Activated CD4-positive, alpha-beta T cell treated with anti-CD3 and anti-CD28 coated beads, Interleukin-2, amount 50 U/mL, for 1 hour (primary cell): ENCODE measurements at regions not wholly inside any gene's neighbourhood (a gene's known extent, or its start where the extent isn't known, plus 50 kb on each side); places are given as distances from the start of the nearest gene placed in this dataset.

ENCODE experiments used
- DNase-seq: peaks from one replicate; pipeline ENCODE4 v3.0.0-alpha.2; 2020

DNA sequence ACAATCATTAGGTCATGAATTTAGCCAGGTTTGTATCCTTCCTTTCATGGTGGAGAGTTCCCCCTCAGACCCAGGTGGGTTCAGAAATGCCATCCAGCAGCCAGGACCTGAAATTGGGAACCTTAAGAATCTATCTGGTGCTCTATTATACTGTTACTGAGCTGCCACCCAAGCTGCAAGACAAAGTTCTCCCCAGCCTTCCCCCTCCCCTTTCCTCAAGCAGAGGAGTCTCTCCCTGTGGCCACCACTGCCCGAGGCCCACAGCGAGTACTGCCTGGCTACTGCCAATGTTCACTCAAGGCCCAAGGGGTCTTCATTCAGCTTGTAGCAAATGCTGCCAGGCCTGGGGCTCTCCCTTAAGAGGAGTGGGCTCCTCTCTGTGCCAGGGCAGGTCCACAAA lies 133.8 kb downstream of the TMEM38B start:
- DNase-seq, result no peak

DNA sequence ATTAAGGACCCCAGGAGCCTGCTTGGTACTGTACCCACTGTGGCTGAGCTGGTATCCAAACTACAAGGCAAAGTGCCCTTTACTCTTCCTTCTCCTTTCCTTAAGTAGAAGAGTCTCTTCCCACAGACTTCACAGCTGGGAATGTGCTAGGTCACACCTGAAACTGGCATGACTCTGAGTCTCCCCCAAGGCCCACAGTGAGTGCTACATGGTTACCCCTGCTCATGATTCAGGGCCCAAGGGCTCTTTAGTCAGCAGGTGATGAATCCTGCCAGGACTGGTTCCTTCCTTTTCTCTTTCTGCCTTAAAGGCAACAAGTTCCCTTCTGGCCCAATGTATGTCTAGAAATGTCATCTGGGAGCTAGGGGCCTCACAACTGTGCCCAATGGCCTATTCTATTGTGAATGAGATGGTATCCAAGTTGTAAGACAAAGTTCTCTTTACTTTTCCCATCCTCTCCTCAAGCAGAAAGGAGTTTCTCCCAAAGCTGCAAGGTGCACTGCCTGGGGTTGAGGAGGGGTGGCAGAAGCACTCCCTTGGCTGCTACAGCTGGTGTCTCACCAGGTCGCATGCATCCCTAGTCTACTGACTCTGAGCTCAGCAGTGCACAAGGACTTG lies 134.4 kb downstream of the TMEM38B start:
- no peak for DNase-seq

DNA sequence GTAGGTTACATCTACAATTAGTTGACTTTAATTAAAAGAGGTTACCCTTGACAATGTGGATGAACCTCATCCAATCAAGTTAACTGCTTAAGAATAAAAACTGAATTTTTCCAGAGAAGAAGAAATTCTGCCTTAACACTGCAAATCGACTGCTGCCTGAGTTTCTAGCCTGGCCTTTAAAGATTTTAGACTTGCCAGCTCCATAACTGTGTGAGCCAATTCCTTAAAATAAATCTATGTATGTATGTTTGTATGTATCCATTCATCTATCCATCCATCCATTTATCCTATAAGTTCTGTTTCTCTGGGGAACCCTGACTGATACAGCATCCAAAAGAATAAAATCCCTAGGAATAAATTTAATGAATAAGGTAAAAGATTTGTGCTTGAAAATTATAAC lies 136.1 kb downstream of the TMEM38B start:
- no peak for DNase-seq

DNA sequence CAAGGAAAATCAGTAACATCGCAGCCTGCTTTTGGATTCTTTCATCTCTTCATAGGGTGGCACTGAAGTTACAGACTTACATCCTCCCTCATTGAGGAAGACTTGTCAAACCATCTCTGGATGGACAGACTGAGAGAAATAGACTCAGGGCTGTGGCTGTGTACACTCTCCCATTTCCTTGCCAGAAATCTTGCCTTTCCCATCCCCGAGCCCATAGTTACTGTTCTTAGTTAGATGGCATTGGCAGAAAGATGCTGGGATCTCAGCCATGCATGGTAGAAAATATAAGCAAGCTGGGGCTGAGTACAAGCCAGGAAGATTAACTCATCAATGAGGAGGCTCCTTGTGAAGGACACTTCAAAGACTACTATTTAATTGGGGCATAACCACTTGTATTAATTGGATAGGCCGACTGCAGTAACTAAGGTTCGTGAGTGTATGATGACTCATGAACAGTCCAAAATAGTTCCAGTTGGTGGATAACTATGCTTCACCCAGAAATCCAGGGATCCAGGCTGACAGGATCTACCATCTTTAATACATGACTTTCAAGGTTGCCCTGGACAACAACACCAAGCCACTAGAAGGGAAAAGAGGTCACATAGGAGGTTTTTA lies 137.9 kb downstream of the TMEM38B start:
- DNase-seq, result no peak

DNA sequence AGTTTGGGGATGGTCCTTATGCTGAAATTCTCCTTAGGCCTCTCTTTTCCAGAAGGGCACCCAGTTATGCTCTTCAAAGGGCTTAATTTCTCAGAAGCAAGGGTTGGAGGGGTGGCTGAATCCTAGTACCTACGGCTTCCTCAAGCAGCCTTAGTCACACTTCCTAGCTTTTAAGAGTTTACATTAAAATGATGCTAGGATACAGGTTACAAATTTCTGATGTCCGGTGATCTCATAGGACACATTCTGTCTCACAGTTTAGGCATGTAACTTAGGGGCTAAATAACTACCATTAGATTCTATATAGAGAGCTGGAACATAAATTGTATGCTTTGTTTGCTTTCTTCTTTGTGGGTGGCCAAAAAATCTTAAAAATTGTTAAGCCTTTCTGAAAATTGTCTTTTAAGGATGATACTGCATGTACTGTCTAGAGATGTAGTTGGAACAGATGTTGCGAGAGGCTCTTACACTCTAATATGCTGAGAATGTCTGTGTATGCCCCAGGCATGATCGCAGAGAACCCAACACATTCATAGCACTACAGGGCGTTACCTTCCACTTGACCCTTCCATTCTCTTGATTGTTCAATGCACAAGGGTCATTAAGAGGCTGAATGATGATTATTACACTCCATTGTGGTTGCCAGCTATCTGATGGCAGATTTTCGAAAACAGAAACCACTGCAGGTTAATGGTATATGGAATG lies 139.1 kb downstream of the TMEM38B start:
- DNase-seq, result no peak

DNA sequence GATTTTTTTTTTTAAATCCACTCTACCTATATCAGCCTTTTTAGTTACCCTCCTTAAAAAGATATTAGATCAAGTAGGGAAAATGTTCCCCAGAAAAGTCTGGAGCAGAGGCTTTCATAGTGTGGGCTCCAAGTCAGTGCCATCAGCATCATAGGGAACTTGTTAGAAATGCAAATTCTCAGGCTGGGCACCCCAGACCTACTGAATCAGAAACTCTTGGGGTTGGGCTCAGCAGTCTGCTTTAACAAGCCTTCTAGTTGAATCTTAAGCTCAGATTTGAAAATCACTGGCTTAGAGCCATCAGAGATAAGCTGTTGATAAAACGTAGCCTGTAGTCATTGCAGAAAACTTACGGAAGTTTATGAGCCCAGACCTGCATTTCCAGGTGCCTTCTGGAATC lies 140.1 kb downstream of the TMEM38B start:
- DNase-seq, result no peak

DNA sequence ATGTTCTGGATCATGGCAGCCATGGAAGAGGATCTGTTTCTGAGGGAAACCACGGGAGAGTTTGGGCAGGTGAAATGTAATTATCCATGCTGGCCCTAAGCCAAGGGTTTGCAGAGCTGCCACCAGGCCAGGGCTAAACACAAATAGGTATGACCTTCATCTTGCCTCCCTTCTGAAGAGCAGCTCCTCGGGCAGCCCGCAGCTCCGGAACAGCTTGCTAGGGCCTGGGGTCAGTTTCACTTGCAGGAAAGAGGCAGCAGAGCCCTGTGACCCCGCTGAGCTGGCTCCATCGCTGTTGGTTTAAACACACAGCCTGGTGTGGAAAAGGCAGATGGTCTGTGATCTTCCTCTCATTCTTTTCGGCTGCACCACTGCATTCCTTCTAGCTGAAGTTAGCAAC lies 141.4 kb downstream of the TMEM38B start:
- no peak for DNase-seq

DNA sequence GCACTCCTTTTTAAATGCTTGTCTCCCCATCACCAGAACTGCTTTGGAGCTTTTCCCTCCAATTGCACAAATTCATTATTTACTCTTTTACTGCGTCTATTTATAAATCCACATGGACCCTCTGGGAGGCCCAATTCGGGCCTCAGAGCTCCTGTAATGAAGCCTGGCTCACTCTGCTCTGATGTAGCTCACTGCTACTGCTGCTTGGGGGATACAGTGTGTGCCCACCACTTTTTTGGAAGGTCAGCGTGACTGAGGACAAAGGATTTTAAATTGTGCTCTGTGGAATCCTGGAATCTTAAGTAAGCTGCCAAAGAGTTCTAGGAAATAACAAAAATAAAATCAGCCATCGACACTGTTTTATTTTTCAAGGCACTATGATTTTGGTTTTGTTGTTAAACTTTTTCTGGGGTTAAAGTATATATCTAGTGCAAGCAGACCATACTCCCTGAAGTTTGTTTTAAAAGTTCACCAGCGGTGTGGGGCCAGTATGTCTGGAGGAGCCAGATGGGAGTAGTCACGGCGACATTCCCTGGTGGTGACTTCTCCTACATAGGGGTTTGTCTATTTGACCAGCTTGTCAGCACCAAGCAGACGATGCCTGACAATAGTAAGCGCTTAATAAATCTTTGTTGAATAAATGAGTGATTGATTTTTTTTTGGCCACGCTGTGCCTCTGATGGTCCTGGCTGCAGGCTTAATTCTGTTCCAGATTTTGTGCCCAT lies 142.8 kb downstream of the TMEM38B start:
- DNase-seq, result no peak

DNA sequence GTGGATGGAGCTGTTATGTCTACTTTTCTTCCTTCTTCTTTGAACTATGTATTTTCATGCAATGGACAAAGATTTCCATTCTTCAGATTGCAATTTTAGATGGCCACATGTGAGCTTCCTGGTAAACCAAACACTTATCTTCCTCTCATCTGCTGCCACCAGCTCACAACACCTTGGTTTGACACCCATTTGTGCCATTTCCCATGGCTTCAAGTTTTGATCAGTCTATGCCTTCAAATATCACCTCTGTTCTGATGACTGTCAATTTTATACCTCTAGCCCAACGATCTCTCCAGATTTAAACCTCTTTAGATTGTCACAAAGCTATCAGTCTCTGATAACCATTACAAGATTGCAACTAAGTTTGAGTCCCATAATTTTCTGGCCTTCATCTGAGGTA lies 147.2 kb downstream of the TMEM38B start:
- no peak for DNase-seq

DNA sequence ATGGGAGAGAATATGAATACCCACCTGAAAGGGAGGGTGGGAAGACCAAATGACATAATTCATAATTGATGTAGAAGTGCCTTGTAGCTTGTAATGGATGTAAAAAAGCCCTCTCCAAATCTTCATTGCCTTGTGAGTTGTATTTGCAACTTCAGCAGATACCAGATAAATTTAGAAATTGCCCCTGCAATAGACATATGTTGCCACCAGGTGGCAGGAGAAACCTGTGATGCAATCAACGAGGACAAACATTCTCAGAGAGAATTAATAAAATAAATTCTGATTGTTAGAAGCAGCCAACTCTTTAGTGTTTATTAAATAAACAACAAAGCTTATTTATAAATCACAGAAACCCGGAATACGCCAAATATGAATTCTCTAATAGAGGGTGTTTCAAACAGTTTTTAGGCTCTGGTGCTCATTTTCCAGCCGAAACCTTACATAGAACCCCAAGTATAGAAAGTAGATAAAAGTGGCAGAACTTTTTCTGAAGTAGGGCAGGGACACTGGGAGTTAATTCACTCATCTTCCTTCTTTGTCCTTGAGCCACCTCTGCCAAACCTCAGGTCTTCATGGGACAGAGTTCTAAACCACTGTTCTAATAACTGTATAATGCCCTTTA lies 147.8 kb downstream of the TMEM38B start:
- DNase-seq, result no peak

DNA sequence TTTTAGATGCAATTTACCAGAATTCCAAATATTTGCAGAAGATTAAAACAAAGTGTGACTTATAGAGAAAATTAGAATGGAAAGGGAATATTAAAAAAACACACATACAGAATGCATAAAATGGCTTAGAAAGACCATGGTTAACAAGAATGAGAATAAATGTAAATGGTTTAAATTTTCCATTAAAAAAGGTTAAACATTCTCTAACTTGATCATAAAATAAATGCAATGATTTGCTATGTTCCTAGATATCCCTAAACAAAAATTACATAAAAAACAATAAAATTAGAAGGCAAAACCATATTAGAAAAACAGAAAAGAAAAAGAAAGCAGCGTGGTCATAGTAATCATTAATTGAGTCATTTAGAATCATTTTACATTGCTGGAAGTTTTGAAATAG lies 152.5 kb downstream of the TMEM38B start:
- no peak for DNase-seq

DNA sequence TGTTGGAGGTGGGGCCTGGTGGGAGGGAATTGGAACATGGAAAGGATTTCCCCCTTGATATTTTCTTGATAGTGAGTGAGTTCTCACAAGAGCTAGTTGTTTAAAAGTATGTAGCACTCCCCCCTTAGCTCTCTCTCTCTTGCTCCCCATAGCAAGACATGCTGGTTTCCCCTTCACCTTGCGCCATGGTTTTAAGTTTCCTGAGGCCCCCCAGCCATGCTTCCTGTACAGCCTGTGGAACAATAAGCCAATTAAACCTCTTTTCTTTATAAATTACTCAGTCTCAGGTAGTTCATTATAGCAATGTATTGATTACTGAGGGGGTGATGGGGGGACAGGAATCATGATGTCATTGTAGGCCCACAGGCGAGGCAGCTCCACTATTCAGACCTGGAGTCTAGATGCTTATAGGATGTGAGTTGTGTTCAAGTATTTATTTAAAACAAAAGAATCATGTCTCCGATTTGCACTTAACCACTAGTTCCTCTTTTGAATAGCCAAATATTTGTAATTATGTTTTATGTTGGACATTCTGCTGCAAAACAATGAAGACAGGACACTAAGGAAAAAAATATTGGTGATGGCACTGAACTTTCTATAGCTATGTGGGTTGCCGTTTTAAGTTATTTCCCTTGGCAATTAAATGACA lies 156.6 kb downstream of the TMEM38B start:
- DNase-seq, result no peak

DNA sequence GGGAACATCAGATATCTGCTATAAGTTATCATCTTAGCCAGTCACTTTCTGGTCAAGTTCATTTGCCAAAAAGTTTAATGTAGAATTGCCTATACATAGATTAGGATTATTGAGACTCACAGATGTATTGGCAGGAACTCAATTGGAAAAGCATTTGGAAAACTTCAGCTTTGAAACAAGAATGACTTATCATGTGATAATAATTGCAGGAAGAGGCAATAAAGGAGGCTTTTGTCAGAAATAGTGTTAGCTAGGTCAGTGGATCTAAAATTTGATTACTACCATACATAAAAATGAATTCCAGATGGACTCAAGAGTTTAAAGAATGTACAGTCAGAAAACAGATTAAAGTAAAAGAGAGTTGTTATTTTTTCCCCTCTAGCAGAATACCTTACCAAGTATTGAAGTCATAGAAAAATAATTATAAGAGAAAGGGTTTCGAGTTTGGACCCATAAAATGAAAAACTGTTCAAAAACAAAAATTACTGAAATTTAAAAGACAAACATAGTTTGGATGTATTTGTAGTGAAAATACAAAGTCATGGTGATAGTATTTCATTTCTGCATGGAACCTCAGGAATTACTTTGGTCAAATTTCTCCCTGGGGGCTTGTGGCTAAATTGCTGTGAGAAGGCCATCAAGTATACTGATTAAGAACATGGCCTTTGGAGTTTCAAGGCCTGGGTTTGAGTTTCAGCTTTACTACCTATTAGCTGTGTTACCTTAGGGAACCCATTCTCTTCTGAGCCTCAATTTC lies 159.9 kb downstream of the TMEM38B start:
- DNase-seq, result no peak

DNA sequence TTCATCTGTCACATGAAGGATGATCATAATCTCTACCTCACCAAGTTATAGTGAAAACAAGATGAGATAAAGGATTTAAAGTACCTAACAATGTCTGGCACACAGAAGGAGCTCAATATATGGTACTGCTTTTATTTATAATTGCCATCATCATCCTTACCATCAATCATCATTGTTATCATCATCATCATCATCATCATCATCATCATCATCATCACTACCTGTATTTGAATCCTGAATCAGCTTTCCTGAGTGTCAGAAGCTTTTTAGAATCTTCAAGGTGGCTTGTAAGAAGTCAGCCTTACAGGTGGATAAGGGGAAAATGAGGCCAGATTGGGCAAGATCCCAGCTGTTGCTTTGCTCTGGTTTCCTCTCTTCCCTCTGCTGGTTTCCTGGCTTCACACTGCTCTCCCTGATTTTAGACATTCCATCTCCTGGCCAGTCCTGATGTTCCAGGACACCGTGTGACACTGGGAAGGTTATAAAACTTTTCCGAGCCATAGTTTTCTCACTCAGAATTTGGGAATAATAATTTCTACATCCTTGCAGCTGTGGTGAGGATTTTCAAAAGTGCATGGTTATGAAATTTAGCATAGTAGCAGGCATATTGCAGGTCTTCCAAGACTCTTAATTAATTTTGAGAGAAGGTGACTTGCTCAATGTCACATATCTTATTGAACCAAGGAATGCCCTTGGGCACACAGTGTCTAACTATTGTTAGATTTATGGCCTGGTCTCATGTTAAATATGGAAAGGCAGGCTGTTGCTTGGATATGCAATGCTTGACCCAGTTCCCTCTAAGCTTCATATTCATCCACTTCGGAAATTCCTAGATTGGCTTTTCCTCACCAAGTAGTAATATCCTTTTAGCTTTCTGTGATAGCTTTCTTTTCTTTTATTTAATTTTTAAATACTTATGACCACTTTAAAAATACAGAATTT lies 160.7 kb downstream of the TMEM38B start:
- no peak for DNase-seq

DNA sequence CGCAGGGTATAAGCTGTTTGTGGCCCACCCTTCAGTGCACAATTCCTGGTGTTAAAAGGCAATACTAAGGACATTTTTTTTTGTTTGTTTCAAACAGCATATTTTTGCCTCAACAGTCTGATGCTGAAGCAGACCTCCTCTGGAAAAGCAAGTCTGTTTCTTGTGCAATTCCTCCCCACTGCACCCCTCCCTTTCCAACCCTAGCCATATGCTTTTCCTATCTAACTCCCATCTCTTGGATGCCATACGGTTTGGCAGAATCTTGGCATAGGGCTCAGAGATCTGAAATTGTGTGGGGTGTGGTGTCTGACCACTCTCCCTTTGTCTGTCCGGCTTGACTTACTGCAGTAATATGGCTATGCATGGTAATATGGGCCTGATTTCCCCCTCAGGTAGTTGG lies 161.6 kb downstream of the TMEM38B start:
- DNase-seq, result no peak

DNA sequence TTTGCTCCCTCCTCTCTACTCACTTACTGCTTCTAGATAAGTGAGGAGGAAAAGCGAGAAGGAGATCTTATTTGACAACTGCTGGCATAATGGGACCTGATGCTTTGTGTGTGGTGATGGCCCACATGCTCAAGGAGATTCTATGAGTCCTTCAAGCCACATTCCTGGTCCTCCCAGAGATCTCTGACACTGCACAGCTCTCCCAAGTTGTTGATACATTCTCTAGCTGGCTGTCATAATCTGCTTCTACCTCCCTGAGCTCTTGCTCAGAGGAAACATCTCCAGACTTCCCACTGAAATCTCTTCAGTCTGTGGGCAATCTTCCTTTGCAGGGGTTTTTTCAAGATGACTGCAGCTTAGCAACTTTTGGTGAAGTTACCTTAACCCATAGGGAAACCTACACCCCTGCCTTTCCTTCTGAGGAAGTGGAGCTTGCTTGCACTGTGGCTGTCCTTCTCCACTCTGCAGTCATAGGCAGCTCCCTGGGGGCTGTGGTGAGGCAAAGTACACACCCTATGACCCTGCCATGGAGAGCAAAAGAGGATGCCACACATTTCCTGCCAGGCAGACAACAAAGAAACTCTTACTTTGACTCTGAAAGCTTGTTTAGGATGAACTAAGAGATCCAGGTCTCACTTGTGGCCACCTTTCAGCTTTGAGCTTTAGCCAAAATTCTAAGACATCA lies 163.8 kb downstream of the TMEM38B start:
- no peak for DNase-seq

DNA sequence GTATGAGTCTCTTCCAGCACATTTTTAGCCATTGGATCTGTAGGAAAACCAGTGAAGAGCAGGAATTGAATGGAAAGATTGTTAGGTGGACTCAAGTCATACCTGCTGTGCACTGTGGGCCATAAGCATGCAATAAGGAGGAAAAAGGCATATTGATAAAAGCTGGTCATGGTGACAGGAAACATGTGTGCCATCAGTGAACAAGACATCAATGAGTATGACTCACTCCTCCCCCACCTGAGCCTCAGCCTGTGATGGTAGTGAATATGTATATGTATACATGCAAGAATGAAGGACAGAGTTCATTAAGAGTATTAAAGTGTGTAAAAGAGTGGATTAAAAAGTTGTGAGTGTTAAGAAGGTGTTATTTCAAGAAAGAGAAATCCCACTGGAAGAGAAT lies 164.5 kb downstream of the TMEM38B start:
- no peak for DNase-seq

DNA sequence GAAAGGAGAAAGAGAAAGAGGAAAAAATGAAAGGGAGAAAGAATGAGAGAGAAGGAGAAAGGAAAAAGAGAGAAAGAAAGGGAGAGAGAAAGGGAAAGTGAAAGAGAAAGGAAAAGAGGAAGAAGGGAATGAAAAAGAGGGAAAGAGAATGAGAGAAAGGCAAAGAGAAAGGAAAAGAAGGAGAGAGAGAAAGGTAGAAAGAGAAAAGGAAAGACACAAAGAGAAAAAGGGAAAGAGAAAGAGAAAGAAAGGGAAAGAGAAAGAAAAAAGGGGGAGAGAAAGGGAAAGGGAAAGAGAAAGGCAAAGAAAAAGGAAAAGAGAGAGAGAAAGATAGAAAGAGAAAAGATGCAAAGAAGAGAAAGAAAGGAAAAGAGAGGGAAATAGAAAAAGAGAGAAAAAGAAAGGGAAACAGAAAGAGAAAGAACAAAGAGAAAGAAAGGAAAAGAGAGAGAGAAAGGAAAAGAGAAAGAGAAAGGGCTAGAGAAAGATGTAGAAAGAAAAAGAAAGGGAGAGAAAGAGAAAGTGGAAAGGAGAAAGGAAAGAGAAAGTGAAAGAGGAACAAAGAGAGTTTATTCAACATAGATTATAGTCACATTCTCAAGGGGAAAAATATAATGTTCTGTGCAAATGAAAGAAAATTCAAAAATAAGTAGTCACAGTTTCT lies 165.2 kb downstream of the TMEM38B start:
- no peak for DNase-seq

DNA sequence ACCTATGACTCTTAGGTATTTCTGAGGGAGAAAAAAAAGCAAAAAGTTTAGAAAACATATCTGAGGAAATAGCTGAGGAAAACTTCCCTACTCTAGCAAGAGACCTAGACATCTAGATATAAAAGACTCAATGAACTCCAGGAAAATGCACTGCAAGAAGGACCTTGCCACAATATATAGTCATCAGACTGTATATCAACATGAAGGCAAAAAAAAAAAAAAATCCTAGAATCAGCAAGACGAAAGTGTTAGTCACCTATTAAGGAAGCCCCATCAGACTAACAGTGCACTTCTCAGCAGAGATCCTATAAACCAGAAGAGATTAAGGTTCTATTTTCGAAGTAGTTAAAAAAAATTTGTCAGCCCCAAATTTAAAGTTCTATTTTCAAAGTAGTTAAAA lies 166.2 kb downstream of the TMEM38B start:
- no peak for DNase-seq

DNA sequence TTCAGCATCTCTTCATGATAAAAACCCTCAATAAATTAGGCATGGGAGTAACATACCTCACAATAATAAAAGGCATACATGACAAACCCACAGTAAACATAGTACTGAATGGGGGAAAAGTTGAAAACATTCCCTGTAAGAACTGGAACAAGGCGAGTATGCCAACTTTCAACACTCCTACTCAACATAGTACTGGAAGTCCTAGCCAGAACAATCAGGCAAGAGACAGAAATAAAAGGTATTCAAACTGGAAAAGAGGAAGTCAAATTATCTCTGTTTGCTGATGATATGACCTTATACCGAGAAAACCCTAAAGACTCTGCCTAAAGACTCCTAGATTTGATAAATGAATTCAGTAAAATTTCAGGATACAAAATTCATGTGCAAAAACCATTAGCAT lies 167.6 kb downstream of the TMEM38B start:
- no peak for DNase-seq
